GM12873 (cell line): ENCODE measurements at regions not wholly inside any gene's neighbourhood (a gene's known extent, or its start where the extent isn't known, plus 50 kb on each side); places are given as distances from the start of the nearest gene placed in this dataset.

Experiments
- CTCF ChIP-seq: IDR thresholded peaks from 2 replicates; pipeline ENCODE4 v1.5.1; 2012; ENCODE audit warnings: low read depth, mild to moderate bottlenecking, moderate library complexity, low read length, control low read depth; ENCODE audit not compliant: insufficient read depth; ENCODE audit errors: missing control alignments

GRCh38 chr2:118752762-118753429 lies 94.6 kb downstream of the EN1 start:
- TF ChIP-seq CTCF: no peak

- TF ChIP-seq CTCF: no peak
These were observed 96.4 kb downstream of the EN1 start for GRCh38 chr2:118750959-118751565.

- TF ChIP-seq CTCF: no peak
These were observed 99.1 kb downstream of the EN1 start for GRCh38 chr2:118748245-118748885.

- no peak for TF ChIP-seq CTCF
These were observed 99.8 kb downstream of the EN1 start for GRCh38 chr2:118747637-118748036.

- no peak for TF ChIP-seq CTCF
These were observed 100.4 kb downstream of the EN1 start for GRCh38 chr2:118747066-118747465.

GRCh38 chr2:118738524-118739308 lies 108.7 kb downstream of the EN1 start:
- TF ChIP-seq CTCF: no peak

- TF ChIP-seq CTCF: no peak
These were observed 109.3 kb downstream of the EN1 start for GRCh38 chr2:118738106-118738505.
